ENCODE measurements at regions not wholly inside any gene's neighbourhood (a gene's known extent, or its start where the extent isn't known, plus 50 kb on each side); places are given as distances from the start of the nearest gene placed in this dataset.

DNA sequence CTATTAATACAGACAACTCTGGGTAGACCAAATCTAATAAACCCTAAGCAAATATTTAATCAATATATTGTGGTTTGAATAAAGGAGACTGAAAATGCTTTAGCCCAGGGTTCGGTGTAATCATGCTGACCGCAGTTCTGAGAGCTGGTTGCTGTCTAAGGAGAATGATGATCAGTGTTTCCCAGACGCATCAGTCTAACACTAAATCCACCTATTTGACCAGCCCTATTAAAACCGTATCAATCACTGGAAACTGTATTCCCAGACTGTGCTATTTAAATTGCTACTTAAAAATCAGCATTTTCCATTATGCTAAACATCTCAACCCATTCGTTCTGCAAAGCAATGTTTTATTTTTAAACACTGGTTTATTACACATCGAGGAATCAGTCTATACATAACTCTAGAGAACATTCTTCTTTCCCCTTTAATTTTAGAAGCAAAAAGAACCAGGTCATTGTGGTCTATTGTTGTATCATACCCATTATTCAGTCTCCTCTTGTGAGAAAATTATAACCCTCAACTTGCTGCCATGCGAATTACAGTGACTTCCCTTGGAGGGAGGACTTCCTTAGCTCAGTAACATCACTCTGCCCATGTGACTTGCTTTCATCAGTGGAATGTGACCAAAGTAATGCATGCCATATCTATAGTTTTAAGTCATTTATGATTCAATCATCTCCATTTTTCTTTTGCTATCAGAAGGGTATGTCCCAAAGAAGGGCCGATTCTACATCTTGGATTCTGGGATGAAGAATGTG lies 515.2 kb upstream of the JAG1 start:
- no peak for DNase-seq

DNA sequence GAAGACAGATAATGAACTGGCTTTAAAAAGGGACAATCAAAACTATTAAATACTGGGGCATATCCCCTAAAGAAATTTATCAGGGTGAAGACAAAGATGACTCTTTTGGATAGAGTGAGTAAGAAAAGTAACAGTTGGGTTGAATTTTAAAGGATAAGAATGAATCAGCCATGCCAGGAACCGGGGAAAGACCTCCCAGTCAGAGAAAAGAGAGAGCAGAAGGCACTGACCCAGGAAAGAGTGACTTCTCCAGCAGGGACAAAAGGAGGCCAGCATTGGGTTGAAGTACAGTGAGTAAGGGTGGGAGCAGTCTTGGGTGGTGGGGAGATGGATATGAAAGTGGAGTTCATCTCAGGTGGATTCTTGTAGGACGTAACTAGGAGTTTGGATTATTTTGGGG lies 516.9 kb upstream of the JAG1 start:
- no peak for DNase-seq

DNA sequence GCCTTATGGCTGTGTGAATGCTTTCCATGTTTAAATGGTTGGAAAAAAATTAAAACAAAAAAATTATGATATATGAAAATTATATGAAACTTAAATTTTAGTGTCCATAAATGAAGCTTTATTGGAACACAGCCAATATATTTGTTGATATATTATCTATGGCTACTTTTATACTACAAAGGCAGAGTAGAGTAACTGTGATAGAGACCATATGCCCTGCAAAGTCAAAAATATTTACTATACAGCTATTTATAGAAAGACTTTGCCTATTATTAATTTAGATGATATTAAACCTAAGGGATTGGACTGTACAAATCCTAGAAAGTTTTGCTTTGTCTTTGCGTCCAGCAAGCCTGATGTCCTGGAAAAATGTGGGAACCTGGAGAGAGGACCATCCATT lies 518.3 kb upstream of the JAG1 start:
- DNase-seq, result no peak

DNA sequence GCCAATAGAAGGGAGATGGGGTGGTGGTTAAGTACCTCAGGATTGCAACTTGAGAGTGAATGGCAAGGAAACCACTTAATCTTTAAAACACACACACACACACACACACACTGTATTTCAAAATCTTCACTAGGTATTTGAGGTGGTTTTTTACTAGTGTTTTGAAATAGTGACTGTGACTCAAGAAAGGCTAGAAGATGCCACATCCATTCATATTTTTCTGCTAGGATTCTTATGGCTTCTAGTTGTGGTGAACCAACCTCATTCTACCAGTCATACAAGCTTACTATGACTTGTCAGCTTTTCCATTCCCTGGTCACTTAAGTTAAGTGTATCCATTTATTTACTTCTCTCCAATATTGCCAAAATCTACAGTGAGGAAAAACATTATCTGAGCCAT lies 519.4 kb upstream of the JAG1 start:
- no peak for DNase-seq

DNA sequence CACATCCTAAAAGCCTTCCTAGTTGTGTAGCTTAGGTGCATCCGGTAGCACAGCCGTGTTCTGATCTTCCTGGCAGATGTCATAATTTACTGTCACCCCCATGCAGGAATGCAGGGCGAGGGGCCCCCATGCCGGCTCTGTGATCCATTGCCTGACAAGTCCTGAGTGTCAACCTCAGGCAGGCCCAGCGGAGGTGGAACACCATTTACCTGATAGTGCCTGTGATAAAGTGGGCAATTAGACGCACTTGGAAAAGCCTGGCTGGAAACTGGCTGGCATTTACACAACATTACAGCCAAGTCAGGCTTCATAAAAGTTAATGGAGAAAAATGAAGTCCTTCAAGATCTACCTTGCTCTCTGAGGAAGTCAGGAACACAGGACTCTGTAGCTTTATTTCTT lies 521.4 kb upstream of the JAG1 start:
- DNase-seq, result no peak

DNA sequence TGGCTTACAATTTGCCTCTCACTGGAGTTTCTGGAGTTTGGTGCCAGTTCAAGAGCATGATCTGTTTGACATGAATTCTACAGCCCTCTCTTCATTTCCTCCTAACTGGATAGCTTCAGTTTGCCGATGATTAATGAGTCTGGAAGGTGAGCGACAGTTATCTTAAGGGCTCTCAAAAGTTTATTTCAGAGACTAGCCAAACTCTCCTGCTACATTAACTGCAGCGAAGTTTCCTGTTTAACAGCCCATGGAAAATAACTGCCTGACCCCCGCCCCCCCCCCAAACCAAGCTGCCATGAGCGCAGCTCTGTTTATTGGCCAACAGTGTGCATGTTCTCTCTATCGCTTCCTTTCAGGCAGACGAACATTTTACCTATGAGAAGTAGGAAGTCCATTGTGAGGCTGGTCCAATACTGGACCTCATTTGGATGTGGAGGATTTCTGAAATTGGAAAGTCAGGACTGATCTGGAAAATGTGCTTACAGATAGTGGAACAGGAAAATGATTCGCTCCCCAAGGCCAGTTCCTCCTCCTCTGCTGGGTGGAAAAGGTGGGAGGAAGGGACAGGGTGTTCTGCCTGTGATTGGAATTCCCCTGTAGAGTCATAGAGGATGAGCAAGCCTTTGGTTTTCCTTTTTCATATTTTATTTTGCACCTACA lies 522.2 kb upstream of the JAG1 start:
- DNase-seq, result peak; percentile 55 to 89

DNA sequence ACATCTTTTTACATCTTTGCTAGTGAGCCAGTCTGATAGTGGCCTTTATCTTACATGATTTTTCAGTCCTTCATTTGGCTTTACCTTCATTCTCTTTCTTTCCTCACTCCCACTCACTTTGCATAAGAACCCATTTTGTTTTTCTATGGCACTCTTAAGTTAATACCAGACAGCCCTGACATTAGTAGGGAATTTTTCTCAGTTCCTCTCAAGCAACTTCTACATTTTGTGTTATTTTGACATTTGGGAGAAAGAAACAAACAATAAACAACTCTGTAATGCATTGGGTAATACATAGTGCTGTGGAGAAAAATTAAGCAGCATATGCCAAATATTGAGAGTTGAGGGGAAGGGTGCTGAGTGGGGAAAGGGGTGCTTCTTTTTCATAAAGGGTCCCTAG lies 524.1 kb upstream of the JAG1 start:
- DNase-seq, result peak; percentile 49 to 75

DNA sequence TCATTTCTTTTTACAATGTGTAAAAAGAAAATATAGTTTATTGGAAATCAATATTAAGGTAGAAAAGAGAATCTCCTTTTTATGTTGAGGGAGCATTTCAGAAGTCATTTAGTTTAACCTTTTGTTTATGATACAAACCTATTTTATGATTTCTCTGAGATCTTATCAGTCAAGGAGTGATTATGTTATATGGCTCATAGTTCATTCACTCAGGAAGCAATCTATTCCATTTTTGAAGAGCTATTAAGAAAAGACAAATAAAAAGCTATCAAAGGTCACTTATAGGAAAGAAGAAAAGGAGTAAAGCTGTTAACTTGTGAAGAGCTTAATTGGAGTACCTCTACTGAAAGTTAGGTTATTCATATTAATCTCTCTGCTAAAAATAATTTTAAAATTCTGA lies 526.6 kb upstream of the JAG1 start:
- DNase-seq, result no peak

DNA sequence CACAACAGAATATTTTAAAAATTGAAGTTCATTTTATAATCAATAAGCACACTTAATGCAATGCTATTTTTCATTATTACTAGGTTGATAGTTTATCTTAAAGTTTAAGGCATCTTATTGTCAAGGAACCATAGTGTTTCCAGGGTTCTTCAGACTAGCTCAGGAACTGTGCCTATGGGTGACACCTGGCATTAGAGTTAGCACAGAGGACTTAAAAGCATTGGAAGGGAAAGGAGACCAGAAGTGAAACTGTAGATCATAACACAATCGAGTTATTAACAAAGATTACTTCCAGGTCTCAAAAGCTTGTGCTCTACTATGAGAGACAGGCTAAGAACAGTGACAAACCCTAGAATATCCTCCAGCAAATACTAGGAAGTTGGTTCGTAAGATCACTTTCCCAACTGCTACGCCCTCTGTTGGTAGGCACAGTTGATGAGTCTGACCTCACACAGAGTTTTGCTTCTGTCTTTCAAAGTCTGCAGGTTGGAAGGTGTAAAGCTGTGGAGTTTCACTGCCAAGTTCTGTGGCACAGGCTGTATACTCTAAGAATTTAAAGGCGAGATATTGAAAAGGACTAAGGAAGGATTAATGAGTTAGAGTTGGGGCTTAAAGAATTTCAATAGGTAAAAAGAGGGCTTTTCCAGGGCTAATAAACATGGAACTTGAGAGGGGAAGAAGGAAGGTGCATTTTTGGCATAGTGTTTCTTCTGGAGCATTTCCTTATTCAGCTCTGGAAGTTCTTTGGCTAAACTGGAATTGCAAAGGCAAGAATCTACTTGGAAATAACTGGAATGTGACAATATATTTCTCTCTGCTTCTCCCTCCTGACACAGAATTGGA lies 531.3 kb upstream of the JAG1 start:
- DNase-seq, result peak; percentile 59 to 85

DNA sequence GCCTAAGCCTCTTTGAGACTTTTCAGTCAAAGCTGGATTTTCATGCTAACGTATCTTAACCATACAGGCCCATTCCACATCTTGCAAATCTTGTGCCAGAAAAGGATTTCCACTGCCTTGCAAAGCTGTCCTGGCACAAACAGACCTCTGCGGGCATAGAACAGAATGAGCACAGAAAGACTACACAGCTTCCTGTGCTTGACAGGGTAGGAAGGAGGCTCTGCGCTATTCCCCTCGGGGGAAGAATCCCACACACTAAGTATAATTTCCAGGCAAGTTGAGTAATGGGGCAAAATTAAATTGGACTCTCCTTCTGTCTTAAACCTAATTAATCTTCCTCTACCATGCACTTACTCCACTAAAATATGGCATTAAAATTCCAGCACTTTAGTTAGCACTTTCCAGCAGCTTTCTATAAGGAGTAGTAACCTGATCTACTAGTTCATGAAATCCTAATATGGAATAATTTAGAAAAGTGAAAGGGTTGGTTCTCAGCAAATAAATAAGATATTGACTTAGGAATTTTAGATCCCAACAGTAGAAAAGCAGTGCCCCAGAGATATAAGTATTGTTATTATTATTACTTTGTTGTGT lies 532.1 kb upstream of the JAG1 start:
- DNase-seq, result no peak

DNA sequence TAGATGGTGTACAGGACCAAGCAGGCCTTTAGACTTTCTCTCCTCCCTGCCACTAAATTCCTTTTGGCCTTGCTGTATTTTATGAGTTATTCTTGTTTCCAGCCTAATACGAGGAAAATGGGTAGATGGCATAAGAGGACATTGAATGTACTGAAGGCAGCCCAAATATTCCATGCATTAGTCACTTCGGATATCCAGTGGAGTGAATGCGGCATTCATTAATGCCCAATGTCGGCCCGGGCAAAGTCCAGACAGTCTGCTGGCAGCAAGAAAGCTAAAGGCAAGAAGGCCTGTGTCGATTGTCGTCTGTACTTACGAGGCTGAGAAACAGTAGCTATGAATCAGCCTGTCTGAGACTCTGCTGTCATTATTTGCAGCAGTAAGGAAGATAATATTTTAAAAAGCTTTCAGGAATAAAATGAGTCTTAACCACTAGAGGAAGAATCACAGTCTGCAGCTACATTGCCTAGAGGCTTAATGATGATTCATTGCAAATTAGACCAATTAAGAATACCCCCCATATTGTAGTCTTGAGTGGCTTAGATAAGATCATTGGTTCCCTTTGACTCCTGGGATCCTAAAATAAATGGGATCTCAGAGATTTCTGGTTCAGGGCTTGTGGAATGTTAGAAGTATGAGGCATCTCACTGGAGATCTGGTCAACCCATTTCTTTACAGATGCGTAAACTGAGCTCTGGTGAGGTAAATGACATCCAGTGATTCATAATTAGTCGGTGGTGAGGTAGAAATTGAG lies 534.1 kb upstream of the JAG1 start:
- no peak for DNase-seq

DNA sequence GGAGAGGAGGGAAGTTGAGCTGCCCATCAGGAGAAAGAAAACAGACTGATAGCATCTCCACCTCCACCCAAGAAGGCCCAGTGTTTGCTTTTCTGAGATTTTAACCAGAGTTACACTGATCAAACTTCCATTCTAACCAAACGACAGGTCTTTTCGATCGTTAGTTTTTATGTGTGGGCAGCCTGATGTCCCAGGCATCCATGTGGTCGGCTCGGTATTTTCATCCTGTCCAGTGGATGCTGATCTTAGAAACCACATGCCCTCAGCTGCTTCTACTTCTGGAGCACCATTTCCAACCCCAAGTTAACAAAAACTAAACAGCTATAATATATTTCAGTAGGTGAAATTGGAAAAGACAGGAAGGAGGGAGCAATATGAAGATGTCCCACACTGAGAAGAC lies 536.8 kb upstream of the JAG1 start:
- no peak for DNase-seq

DNA sequence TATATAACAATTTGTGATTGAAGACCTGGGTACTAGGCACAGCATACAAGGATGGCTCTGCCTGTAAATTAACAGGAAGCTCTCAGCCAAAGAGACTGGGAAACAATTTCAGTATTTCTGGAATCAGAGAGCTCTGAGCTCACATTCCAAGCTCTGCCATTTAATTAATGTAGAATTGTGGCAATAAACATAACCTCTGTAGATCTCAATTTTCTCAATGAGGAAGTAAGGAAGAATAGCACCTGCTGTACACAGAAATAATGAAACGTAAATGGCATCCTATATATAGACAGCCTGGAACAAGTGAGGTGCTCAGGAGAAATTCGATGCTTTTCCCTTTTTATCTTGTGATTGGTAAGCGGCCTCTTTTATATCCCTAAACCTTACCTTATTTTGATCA lies 538.5 kb upstream of the JAG1 start:
- DNase-seq, result no peak

DNA sequence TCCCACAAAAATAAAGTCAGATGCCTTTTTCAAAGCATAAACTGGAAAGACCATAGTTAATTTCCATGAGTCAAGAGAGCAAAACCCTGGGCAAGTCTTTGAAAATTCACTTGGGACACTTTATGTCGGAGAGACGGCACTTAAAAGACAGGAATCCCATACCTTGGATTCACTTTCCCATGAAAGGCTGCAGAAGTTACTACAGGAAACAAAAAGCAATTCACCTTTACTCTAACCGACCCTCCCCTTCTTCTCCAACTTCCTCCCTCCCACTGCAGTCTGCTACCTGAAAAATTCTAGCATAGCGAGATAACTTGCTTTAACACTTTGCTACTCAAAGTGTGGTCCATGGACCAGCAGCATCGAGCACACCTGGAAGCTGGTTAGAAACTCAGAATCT lies 539.1 kb upstream of the JAG1 start:
- DNase-seq, result no peak

DNA sequence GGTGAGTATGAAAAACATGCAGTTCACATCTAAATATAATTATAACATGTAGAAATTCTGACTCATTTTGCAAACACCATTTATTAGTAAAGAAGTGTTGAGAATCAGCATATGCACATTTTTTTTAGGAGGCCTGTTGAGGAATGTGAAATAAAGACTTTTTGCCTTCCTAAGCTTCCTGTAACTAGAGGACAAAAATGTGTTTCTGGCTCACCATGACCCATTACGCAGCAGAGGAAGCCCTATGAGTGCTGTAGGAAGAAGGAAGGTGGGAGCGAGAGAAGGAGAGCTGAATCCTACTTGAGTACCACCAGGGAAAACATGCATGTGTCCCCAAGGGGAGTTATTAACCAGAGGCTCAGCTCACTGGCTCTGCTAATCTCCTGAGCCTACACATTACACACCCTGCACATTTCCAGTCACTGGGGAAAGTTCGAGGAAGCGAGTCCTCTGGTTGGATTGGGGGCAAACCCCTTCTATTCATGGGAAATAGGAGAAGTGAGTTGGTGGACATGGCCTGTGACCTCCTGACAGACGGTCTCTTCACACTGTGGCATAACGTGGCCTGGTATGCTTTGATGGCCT lies 540.5 kb upstream of the JAG1 start:
- DNase-seq, result peak in 1 of 2 donors; percentile 21

DNA sequence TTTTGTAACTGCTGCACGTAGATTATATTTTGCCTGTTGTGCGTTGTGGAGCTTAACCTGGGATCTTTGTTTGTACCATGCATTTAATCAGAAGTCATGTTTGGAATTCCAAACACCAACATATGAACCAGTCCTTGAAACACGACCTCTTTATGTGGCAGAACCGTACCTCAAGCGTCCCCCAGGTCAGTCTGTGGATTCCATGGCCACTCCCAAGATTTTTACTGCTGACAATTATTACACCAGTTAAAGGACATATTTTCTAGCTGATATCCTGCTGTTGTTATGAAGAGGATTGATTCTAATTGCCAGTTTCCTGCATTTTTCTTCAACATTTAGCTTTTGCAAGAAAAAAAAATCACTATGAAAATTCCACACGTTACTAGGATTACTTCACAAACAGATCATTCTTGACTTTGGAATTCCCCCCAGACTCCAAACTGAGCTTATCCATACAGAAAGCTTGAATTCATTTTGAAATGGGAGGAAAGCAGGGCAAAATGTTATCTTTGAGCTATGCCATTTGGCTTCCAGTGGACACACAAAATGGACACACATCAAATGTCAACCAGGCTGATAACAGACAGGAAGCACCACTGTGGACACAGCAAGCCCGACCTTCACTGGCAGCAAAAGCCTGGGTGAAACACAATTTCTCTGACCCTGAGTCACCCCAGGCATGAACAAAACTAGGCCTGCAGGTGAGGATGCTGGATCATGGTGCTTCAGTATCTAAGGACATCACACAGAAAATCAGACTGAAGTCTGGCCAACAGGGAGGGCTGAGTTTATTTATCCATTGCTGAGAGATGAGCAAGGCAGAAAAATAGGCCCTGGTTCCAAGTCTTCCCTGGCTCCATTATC lies 542.9 kb upstream of the JAG1 start:
- no peak for DNase-seq

DNA sequence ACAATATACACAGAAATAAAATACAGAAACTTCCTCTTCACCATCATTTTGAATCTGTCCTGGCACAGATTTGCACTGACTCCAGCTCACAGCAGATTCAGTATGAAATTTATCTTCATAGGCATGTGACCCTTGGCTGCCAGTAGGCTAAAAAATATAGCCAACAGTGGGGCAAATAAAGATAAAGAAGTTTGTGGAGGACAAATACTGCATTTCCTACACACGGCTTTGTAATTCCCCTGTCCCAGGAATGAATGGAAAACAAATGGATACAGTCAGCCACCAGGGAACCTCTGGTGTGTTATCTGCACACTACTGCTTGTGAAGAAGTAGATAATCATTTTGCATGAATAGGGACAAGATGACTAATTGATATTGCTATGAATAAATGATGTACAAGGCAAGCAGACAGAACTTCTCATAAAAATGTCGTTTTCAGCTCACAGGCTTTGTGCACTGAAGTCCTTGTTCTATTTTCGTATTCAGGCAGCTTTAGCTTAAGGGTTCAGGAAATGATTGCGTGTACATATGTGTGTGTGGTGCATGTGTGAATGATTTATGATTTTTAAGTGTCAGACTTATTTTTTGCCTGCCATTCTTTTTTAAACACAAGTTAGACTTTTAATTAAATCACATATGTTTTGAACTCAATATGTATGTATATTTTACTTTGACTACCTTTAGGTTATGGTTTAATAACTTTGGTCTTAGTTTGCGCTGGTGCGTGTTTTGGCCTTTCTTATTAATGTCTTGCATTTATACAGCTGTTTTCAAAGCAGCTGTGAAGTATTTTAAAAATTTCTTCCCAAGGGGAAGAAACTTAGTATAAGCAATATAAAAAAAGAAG lies 543.8 kb upstream of the JAG1 start:
- no peak for DNase-seq

DNA sequence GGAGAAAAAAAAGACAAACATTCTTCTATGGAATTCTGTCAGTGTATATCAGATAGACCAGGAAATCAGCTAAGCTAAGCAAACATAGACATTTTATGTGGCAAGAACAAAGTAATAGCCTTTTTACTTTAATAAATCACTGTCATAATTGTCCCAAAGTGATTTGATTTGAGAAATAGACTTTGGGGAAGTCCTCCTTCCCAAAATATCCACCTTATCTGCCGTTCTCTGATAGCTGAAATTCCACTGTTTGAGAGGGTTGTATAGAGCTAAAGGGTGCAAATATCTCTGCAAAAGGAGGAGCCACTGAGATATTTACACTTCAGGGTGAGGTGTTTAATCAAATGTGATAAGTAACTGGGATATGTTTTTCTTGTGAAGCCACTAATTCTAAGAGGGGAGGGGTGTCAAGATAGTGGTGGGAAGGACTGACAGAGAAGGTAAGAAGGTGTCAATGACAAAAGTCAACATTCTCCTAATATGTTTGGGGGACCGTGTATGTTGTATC lies 544.4 kb upstream of the JAG1 start:
- no peak for DNase-seq

DNA sequence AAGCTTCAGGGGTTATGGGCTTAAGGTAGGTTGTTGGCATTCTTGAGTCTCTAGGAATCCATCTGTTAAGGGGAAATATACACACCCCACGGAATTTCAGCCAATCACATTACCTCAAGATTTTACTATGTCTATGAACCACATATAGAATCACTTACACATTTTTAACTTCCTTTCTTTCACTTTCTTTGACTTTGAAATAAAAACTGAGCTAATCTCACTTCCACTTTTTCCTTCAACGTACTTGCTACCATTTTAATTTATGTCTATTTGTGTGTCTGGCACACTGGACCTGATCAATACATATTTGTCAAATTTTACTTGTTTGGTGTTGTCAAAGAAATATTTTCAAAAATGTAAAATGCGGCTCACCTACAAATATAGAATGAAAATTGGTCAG lies 545.4 kb upstream of the JAG1 start:
- DNase-seq, result no peak

DNA sequence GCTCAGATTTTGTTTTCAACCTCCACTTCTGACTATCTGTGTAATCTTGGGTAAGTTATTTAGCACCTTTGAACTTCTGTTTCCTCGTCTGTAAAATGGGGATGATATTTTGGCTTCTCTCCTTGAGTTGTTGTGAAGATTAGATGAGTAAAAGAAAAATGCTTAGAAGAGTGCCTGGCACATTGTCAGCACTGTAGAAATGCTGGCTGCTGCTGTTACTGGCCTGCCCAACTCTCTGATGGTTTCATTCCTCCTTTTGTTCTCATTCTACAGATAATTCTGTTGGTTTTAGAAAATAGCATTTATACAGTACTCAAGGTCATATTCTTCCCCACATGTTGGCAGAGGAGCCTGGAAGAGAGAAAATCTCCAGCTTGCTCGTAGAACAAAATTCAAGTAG lies 547.2 kb upstream of the JAG1 start:
- DNase-seq, result no peak

All from inflammatory macrophage treated with lipopolysaccharide for 1 hour (primary cell).